GM23338 (cell line): ENCODE measurements at regions not wholly inside any gene's neighbourhood (a gene's known extent, or its start where the extent isn't known, plus 50 kb on each side); places are given as distances from the start of the nearest gene placed in this dataset.

Experiments used
- CREB1 ChIP-seq: fragments of 250-450 bp; sonication (Bioruptor Pico); IDR thresholded peaks from 2 replicates; pipeline ENCODE4 v1.5.0; 2020; ENCODE audit warnings: low read depth, mild to moderate bottlenecking, moderate library complexity
- JUNB ChIP-seq: IDR thresholded peaks from one replicate; pipeline ENCODE4 v1.6.1; 2016; ENCODE audit warnings: antibody characterized with exemption; ENCODE audit not compliant: unreplicated experiment
- NANOG ChIP-seq: IDR thresholded peaks from 2 replicates; pipeline ENCODE4 v1.6.1; 2016; ENCODE audit warnings: antibody characterized with exemption, borderline replicate concordance
- POLR2AphosphoS5 ChIP-seq: IDR thresholded peaks from 2 replicates; pipeline ENCODE4 v1.6.1; 2016; ENCODE audit warnings: antibody characterized with exemption, low read depth
- ZNF114 ChIP-seq: fragments of 250-450 bp; sonication (Bioruptor Pico); IDR thresholded peaks from 2 replicates; pipeline ENCODE4 v1.5.0; 2020; ENCODE audit warnings: mild to moderate bottlenecking, moderate library complexity
- TF ChIP-seq, protein P1 (sequence below): fragments of 250-450 bp; sonication (Bioruptor Pico); IDR thresholded peaks from 2 replicates; pipeline ENCODE4 v1.5.0; 2020; ENCODE audit warnings: mild to moderate bottlenecking, moderate library complexity
- TF ChIP-seq, protein P2 (sequence below): IDR thresholded peaks from 2 replicates; pipeline ENCODE4 v1.6.1; 2016; ENCODE audit warnings: antibody characterized with exemption
- TF ChIP-seq, protein P3 (sequence below): IDR thresholded peaks from one replicate; pipeline ENCODE4 v1.6.1; 2018; ENCODE audit warnings: antibody characterized with exemption; ENCODE audit not compliant: unreplicated experiment

DNA sequence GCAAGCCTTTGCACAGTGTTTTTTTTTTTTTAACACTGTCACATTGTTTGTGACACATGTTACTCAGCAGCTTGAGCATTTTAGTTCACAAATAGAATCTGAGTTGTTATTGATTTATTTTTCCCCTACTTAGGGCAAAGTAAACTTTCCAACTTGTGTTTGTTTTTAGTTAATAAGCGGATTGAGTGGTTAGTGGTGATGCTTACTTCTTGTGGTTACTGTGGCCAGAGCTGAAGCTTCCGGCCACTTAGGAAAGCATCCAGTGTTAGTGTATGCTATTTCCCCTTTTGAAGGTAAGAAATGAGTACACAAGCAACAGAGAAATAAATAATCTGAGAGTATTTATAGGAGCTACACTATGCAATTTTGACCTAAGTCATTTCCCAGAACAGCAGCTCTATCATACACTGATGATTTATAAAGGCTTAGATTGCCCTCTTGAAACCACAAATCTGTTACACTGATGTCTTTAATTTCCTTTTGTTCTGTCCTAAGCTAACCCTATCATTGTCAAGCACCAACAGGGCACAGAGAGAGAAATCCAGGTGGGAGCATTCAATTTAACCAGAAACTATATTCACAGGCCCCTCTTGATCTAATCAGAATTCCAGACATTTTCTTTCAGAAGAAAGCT is 2464.6 kb downstream of the PCDH7 start (continued):
- TF ChIP-seq, protein P1, sequence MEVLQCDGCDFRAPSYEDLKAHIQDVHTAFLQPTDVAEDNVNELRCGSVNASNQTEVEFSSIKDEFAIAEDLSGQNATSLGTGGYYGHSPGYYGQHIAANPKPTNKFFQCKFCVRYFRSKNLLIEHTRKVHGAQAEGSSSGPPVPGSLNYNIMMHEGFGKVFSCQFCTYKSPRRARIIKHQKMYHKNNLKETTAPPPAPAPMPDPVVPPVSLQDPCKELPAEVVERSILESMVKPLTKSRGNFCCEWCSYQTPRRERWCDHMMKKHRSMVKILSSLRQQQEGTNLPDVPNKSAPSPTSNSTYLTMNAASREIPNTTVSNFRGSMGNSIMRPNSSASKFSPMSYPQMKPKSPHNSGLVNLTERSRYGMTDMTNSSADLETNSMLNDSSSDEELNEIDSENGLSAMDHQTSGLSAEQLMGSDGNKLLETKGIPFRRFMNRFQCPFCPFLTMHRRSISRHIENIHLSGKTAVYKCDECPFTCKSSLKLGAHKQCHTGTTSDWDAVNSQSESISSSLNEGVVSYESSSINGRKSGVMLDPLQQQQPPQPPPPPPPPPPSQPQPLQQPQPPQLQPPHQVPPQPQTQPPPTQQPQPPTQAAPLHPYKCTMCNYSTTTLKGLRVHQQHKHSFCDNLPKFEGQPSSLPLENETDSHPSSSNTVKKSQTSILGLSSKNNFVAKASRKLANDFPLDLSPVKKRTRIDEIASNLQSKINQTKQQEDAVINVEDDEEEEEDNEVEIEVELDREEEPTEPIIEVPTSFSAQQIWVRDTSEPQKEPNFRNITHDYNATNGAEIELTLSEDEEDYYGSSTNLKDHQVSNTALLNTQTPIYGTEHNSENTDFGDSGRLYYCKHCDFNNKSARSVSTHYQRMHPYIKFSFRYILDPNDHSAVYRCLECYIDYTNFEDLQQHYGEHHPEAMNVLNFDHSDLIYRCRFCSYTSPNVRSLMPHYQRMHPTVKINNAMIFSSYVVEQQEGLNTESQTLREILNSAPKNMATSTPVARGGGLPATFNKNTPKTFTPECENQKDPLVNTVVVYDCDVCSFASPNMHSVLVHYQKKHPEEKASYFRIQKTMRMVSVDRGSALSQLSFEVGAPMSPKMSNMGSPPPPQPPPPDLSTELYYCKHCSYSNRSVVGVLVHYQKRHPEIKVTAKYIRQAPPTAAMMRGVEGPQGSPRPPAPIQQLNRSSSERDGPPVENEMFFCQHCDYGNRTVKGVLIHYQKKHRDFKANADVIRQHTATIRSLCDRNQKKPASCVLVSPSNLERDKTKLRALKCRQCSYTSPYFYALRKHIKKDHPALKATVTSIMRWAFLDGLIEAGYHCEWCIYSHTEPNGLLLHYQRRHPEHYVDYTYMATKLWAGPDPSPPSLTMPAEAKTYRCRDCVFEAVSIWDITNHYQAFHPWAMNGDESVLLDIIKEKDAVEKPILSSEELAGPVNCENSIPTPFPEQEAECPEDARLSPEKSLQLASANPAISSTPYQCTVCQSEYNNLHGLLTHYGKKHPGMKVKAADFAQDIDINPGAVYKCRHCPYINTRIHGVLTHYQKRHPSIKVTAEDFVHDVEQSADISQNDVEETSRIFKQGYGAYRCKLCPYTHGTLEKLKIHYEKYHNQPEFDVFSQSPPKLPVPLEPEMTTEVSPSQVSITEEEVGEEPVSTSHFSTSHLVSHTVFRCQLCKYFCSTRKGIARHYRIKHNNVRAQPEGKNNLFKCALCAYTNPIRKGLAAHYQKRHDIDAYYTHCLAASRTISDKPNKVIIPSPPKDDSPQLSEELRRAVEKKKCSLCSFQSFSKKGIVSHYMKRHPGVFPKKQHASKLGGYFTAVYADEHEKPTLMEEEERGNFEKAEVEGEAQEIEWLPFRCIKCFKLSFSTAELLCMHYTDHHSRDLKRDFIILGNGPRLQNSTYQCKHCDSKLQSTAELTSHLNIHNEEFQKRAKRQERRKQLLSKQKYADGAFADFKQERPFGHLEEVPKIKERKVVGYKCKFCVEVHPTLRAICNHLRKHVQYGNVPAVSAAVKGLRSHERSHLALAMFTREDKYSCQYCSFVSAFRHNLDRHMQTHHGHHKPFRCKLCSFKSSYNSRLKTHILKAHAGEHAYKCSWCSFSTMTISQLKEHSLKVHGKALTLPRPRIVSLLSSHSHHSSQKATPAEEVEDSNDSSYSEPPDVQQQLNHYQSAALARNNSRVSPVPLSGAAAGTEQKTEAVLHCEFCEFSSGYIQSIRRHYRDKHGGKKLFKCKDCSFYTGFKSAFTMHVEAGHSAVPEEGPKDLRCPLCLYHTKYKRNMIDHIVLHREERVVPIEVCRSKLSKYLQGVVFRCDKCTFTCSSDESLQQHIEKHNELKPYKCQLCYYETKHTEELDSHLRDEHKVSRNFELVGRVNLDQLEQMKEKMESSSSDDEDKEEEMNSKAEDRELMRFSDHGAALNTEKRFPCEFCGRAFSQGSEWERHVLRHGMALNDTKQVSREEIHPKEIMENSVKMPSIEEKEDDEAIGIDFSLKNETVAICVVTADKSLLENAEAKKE (CRISPR knock-in tag), result no peak
- TF ChIP-seq CREB1 (CRISPR knock-in tag) (no peak), POLR2AphosphoS5 (no peak), JUNB (no peak), ZNF114 (CRISPR knock-in tag) (no peak), NANOG (no peak)
- TF ChIP-seq, protein P2, sequence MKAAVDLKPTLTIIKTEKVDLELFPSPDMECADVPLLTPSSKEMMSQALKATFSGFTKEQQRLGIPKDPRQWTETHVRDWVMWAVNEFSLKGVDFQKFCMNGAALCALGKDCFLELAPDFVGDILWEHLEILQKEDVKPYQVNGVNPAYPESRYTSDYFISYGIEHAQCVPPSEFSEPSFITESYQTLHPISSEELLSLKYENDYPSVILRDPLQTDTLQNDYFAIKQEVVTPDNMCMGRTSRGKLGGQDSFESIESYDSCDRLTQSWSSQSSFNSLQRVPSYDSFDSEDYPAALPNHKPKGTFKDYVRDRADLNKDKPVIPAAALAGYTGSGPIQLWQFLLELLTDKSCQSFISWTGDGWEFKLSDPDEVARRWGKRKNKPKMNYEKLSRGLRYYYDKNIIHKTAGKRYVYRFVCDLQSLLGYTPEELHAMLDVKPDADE, result no peak
- TF ChIP-seq, protein P3, sequence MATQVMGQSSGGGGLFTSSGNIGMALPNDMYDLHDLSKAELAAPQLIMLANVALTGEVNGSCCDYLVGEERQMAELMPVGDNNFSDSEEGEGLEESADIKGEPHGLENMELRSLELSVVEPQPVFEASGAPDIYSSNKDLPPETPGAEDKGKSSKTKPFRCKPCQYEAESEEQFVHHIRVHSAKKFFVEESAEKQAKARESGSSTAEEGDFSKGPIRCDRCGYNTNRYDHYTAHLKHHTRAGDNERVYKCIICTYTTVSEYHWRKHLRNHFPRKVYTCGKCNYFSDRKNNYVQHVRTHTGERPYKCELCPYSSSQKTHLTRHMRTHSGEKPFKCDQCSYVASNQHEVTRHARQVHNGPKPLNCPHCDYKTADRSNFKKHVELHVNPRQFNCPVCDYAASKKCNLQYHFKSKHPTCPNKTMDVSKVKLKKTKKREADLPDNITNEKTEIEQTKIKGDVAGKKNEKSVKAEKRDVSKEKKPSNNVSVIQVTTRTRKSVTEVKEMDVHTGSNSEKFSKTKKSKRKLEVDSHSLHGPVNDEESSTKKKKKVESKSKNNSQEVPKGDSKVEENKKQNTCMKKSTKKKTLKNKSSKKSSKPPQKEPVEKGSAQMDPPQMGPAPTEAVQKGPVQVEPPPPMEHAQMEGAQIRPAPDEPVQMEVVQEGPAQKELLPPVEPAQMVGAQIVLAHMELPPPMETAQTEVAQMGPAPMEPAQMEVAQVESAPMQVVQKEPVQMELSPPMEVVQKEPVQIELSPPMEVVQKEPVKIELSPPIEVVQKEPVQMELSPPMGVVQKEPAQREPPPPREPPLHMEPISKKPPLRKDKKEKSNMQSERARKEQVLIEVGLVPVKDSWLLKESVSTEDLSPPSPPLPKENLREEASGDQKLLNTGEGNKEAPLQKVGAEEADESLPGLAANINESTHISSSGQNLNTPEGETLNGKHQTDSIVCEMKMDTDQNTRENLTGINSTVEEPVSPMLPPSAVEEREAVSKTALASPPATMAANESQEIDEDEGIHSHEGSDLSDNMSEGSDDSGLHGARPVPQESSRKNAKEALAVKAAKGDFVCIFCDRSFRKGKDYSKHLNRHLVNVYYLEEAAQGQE, result no peak
